NCI-H146 (cell line): ENCODE measurements at regions not wholly inside any gene's neighbourhood (a gene's known extent, or its start where the extent isn't known, plus 50 kb on each side); places are given as distances from the start of the nearest gene placed in this dataset.

Source experiments
- DNase-seq: peaks from one replicate; lab custom pipeline; 2025; lab: John Stamatoyannopoulos, UW

- DNase-seq, result no peak
Measured at GRCh38 chr11:109972939-109973338, 120.3 kb upstream of the ZC3H12C start.

- no peak for DNase-seq
Measured at GRCh38 chr11:109973486-109973885, 119.7 kb upstream of the ZC3H12C start.

- DNase-seq, result no peak
Measured at GRCh38 chr11:109974523-109974922, 118.7 kb upstream of the ZC3H12C start.

GRCh38 chr11:109978895-109979294, 114.3 kb upstream of the ZC3H12C start:
- DNase-seq, result no peak

GRCh38 chr11:109981031-109981636, 112.1 kb upstream of the ZC3H12C start:
- DNase-seq, result no peak

- no peak for DNase-seq
Measured at GRCh38 chr11:109983358-109983757, 109.8 kb upstream of the ZC3H12C start.

GRCh38 chr11:109984634-109985289, 108.4 kb upstream of the ZC3H12C start:
- no peak for DNase-seq

- peak; percentile 1 for DNase-seq
Measured at GRCh38 chr11:109986488-109986887, 106.7 kb upstream of the ZC3H12C start.

GRCh38 chr11:109991835-109992234, 101.4 kb upstream of the ZC3H12C start:
- no peak for DNase-seq

- DNase-seq, result no peak
Measured at GRCh38 chr11:109993786-109994185, 99.4 kb upstream of the ZC3H12C start.

GRCh38 chr11:109994907-109995306, 98.3 kb upstream of the ZC3H12C start:
- DNase-seq, result peak; percentile 1

- DNase-seq, result no peak
Measured at GRCh38 chr11:109996060-109996459, 97.1 kb upstream of the ZC3H12C start.

GRCh38 chr11:109998921-109999320, 94.3 kb upstream of the ZC3H12C start:
- no peak for DNase-seq

GRCh38 chr11:110000031-110000502, 93.1 kb upstream of the ZC3H12C start:
- no peak for DNase-seq

- no peak for DNase-seq
Measured at GRCh38 chr11:110000850-110001249, 92.3 kb upstream of the ZC3H12C start.

- DNase-seq, result peak; percentile 2
Measured at GRCh38 chr11:110003426-110003825, 89.8 kb upstream of the ZC3H12C start.

- no peak for DNase-seq
Measured at GRCh38 chr11:110011595-110011994, 81.6 kb upstream of the ZC3H12C start.

GRCh38 chr11:110015695-110016094, 77.5 kb upstream of the ZC3H12C start:
- no peak for DNase-seq

- no peak for DNase-seq
Measured at GRCh38 chr11:110019675-110020074, 73.5 kb upstream of the ZC3H12C start.

- DNase-seq, result no peak
Measured at GRCh38 chr11:110022548-110022947, 70.6 kb upstream of the ZC3H12C start.

GRCh38 chr11:110023711-110024110, 69.5 kb upstream of the ZC3H12C start:
- DNase-seq, result no peak

- no peak for DNase-seq
Measured at GRCh38 chr11:110026858-110027626, 66.2 kb upstream of the ZC3H12C start.
